Caco-2 (cell line): ENCODE measurements at regions not wholly inside any gene's neighbourhood (a gene's known extent, or its start where the extent isn't known, plus 50 kb on each side); places are given as distances from the start of the nearest gene placed in this dataset.

Experiments used
- BruUV-seq: library from RNA; stranded (reverse); fragments of 400-500 nt; replicated peaks from 2 replicates; lab custom pipeline; 2021; lab: Mats Ljungman, UMichigan
- CTCF ChIA-PET: fragments of 300-600 bp; sonication (Branson Sonifier 250); formaldehyde crosslinking; loops from one replicate; lab custom pipeline; 2022; ENCODE audit warnings: antibody characterized with exemption; lab: Charles Lee
- POLR2A ChIA-PET: fragments of 300-600 bp; sonication (Branson Sonifier 250); formaldehyde crosslinking; loops from one replicate; lab custom pipeline; 2022; ENCODE audit warnings: antibody characterized with exemption; lab: Charles Lee
- DNase-seq, 2 experiments: peaks; one replicate each; pipeline versions ENCODE4 v3.0.0 to v3.0.0-alpha.2; 2020 to 2022
- H3K27me3 ChIP-seq: replicated peaks from 2 replicates; pipeline ENCODE4 v1.6.0; 2011; ENCODE audit warnings: low read length; ENCODE audit not compliant: control insufficient read depth, insufficient read depth
- H3K36me3 ChIP-seq: 2 replicates; pipeline ENCODE4 v1.5.1; 2011; ENCODE audit warnings: low read length; ENCODE audit not compliant: control insufficient read depth, insufficient read depth
- H3K4me1 ChIP-seq: fragments of 250-450 bp; sonication (Bioruptor Pico); 2 replicates; pipeline ENCODE4 v1.5.1; 2020; ENCODE audit warnings: mild to moderate bottlenecking
- H3K4me3 ChIP-seq: 2 replicates; pipeline ENCODE4 v1.5.1; 2011; ENCODE audit warnings: low read depth, mild to moderate bottlenecking, control low read depth, low read length
- H3K9me3 ChIP-seq: fragments of 250-450 bp; sonication (Bioruptor Pico); 2 replicates; pipeline ENCODE4 v1.5.1; 2020; ENCODE audit warnings: mild to moderate bottlenecking, moderate library complexity
- H3K27ac Mint-ChIP-seq: one replicate; pipeline ENCODE4 v1.8.0; 2022; ENCODE audit warnings: mixed read lengths; ENCODE audit not compliant: unreplicated experiment
- H3K27me3 Mint-ChIP-seq: one replicate; pipeline ENCODE4 v1.8.0; 2022; ENCODE audit warnings: mixed read lengths; ENCODE audit not compliant: insufficient read depth, unreplicated experiment
- H3K36me3 Mint-ChIP-seq: one replicate; pipeline ENCODE4 v1.8.0; 2022; ENCODE audit warnings: mild to moderate bottlenecking, mixed read lengths; ENCODE audit not compliant: insufficient read depth, unreplicated experiment
- H3K4me1 Mint-ChIP-seq: one replicate; pipeline ENCODE4 v1.8.0; 2022; ENCODE audit warnings: low read depth, mixed read lengths; ENCODE audit not compliant: unreplicated experiment
- H3K4me3 Mint-ChIP-seq: one replicate; pipeline ENCODE4 v1.8.0; 2022; ENCODE audit warnings: mild to moderate bottlenecking, moderate library complexity, mixed read lengths; ENCODE audit not compliant: unreplicated experiment
- H3K9me3 Mint-ChIP-seq: one replicate; pipeline ENCODE4 v1.8.0; 2022; ENCODE audit warnings: mixed read lengths; ENCODE audit not compliant: unreplicated experiment
- intact Hi-C: fragments of 100-400 bp; cut with micrococcal nuclease; formaldehyde crosslinking; loops from one replicate; pipeline ENCODE4 v1.10.0; 2022; ENCODE audit not compliant: unreplicated experiment
- TF ChIP-seq, protein P1 (sequence below), 2 experiments: fragments of 200-600 bp in 1 of 2; IDR thresholded peaks; 1 replicate in 1 of 2; 2 replicates in 1 of 2; pipeline versions ENCODE4 v1.5.1 to v1.8.0; 2011 to 2022; ENCODE audit warnings: antibody characterized with exemption in 1 of 2, control low read depth in 1 of 2, inconsistent platforms in 1 of 2, low read depth in 1 of 2, low read length in 1 of 2, mild to moderate bottlenecking in 1 of 2, moderate library complexity in 1 of 2; ENCODE audit not compliant: insufficient read depth in 1 of 2, severe bottlenecking in 1 of 2, unreplicated experiment in 1 of 2

DNA sequence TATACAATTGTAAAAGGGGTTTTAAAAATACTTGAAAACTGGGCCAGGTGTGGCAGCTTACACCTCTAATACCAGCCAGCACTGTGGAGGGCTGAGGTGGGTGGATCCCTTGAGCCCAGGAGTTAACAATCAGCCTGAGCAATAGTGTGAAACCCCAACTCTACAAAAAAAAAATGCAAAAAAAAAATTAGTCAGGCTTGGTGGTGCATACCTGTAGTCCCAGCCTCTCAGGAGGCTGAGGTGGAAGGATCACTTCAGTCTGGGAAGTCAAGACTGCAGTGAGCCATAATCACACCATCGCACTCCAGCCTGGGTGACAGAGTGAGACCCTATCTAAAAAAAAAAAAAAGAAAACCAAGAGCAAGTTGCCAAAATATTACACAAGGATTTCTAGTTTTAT, 182.7 kb downstream of the UBE2E3 start:
- intact Hi-C loops, result no loop called here
- no peak overlapping the region for H3K4me3 Mint-ChIP-seq
- BruUV-seq, result no TSS peak
- TF ChIP-seq, protein P1, sequence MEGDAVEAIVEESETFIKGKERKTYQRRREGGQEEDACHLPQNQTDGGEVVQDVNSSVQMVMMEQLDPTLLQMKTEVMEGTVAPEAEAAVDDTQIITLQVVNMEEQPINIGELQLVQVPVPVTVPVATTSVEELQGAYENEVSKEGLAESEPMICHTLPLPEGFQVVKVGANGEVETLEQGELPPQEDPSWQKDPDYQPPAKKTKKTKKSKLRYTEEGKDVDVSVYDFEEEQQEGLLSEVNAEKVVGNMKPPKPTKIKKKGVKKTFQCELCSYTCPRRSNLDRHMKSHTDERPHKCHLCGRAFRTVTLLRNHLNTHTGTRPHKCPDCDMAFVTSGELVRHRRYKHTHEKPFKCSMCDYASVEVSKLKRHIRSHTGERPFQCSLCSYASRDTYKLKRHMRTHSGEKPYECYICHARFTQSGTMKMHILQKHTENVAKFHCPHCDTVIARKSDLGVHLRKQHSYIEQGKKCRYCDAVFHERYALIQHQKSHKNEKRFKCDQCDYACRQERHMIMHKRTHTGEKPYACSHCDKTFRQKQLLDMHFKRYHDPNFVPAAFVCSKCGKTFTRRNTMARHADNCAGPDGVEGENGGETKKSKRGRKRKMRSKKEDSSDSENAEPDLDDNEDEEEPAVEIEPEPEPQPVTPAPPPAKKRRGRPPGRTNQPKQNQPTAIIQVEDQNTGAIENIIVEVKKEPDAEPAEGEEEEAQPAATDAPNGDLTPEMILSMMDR (IDR thresholded peaks at IDR 0.05; ENCODE audit: insufficient read depth in 1 of 2, low read depth in 1 of 2, low read length in 1 of 2, severe bottlenecking in 1 of 2, unreplicated experiment in 1 of 2), result no peak
- H3K27ac Mint-ChIP-seq, result no peak overlapping the region
- no peaks in the 10 kb centered on the region for H3K27me3 Mint-ChIP-seq
- ChIA-PET POLR2A (no interaction called here), CTCF (no interaction called here)
- H3K4me3 ChIP-seq, result no peak overlapping the region
- no peak for DNase-seq
- H3K4me1 ChIP-seq, result no peaks in the 10 kb centered on the region
- H3K27me3 ChIP-seq, result no peaks in the 10 kb centered on the region
- no peaks in the 10 kb centered on the region for H3K4me1 Mint-ChIP-seq
- no peaks in the 10 kb centered on the region for H3K36me3 ChIP-seq
- H3K36me3 Mint-ChIP-seq, result no peaks in the 10 kb centered on the region
- H3K9me3 ChIP-seq, result no peaks in the 10 kb centered on the region
- H3K9me3 Mint-ChIP-seq, result no peaks in the 10 kb centered on the region

DNA sequence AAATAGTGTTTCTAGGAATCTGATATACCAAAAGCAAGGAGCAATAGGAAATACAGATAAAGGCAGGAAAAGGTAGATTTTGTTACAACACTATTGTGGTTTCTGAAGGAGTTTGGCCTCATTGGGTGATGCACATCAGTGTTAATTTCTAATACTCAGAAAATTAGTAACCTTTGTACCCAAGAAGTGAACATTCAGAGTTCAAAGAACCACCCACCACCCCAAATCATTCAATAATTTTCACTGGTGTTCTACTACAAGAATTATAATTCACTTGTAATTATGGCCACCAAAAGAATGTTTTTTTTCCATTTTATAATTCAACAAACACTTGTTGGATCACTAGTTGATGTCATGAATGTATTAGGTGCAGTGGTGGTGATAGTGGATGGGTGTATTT, 183.3 kb downstream of the UBE2E3 start:
- TF ChIP-seq, protein P1 (IDR thresholded peaks at IDR 0.05; ENCODE audit: insufficient read depth in 1 of 2, low read depth in 1 of 2, low read length in 1 of 2, severe bottlenecking in 1 of 2, unreplicated experiment in 1 of 2), result no peak
- H3K4me1 ChIP-seq, result no peaks in the 10 kb centered on the region
- H3K4me3 ChIP-seq, result no peak overlapping the region
- no peaks in the 10 kb centered on the region for H3K27me3 ChIP-seq
- DNase-seq, result no peak
- H3K4me3 Mint-ChIP-seq, result no peak overlapping the region
- ChIA-PET CTCF (no interaction called here), POLR2A (no interaction called here)
- no peaks in the 10 kb centered on the region for H3K9me3 Mint-ChIP-seq
- H3K4me1 Mint-ChIP-seq, result no peaks in the 10 kb centered on the region
- H3K36me3 Mint-ChIP-seq, result no peaks in the 10 kb centered on the region
- H3K36me3 ChIP-seq, result no peaks in the 10 kb centered on the region
- no peak overlapping the region for H3K27ac Mint-ChIP-seq
- no peaks in the 10 kb centered on the region for H3K9me3 ChIP-seq
- intact Hi-C loops, result no loop called here
- no TSS peak for BruUV-seq
- H3K27me3 Mint-ChIP-seq, result no peaks in the 10 kb centered on the region

DNA sequence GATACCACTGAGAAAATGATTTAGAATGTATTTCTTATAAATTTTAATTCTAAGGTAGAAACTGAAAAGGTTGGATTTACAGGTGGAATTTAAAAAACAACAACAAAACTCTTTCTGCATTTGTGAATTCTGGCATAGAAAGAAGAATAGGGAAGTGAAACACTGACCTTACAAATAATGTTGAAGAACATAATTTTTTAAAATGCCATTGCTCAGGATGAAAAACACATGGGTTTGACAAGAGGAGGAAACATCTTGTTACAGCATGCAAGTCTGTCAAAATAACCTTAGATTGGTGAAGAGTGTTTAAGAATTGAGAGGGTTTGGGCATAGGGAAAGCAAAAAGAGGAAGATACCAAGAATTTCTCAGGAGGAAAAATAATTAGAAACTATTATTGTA, 184.3 kb downstream of the UBE2E3 start:
- Histone ChIP-seq H3K4me3 (no peak overlapping the region), H3K9me3 (no peaks in the 10 kb centered on the region), H3K27me3 (no peaks in the 10 kb centered on the region), H3K4me1 (no peaks in the 10 kb centered on the region), H3K36me3 (no peaks in the 10 kb centered on the region)
- POLR2A ChIA-PET, result no interaction called here
- no TSS peak for BruUV-seq
- CTCF ChIA-PET, result no interaction called here
- no peak overlapping the region for H3K4me3 Mint-ChIP-seq
- no peak overlapping the region for H3K27ac Mint-ChIP-seq
- no peaks in the 10 kb centered on the region for H3K27me3 Mint-ChIP-seq
- no peaks in the 10 kb centered on the region for H3K9me3 Mint-ChIP-seq
- H3K36me3 Mint-ChIP-seq, result no peaks in the 10 kb centered on the region
- intact Hi-C loops, result no loop called here
- DNase-seq, result no peak
- TF ChIP-seq, protein P1 (IDR thresholded peaks at IDR 0.05; ENCODE audit: insufficient read depth in 1 of 2, low read depth in 1 of 2, low read length in 1 of 2, severe bottlenecking in 1 of 2, unreplicated experiment in 1 of 2), result no peak
- H3K4me1 Mint-ChIP-seq, result no peaks in the 10 kb centered on the region
